ENCODE measurements at regions not wholly inside any gene's neighbourhood (a gene's known extent, or its start where the extent isn't known, plus 50 kb on each side); places are given as distances from the start of the nearest gene placed in this dataset.

DNA sequence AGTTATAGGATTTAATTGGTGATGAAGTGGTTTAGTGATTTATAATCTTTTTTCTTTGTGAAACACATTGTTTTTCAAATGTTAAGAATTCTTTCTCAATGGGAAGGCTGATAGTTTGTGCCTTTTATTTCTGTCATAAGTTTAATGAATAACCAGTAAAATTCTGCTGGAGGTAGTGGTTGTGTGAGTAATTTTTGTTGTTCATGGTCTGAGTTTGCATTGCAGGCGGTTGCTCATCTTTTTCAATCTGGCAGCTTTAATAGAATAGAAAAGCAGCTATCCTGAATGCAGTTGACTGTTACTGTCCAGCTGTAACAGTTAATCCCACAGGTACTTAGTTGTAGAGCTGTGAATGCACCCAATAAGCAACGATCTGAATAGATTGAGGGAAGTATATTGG, 215.6 kb upstream of the AFF2 start:
- no peak overlapping the region for H3K4me2 ChIP-seq (ENCODE audit: insufficient read depth, low read length)
- dilution Hi-C loops (cut with MboI; ENCODE audit: extremely low pct_ligation_motif_present, low sequenced_read_pairs): no loop called here
- no peak overlapping the region for H2AFZ ChIP-seq (ENCODE audit: low read depth, low read length)
- no peaks in the 10 kb centered on the region for H3K9me3 ChIP-seq (replicated peaks; ENCODE audit: control insufficient read depth, insufficient read depth, low read length)
- no peak overlapping the region for H3K4me3 ChIP-seq (replicated peaks in 1 of 3; ENCODE audit: insufficient read depth in 1 of 3, low read depth in 1 of 3, low read length in 3 of 3)
- no peaks in the 10 kb centered on the region for H3K9me1 ChIP-seq (replicated peaks; ENCODE audit: control insufficient read depth, extremely low read depth, insufficient read depth, low read length)
- no peak overlapping the region for H3K9ac ChIP-seq (replicated peaks; ENCODE audit: extremely low read depth, insufficient read depth, low read length)
- FAIRE-seq: no peak
- no peaks in the 10 kb centered on the region for H3K79me2 ChIP-seq (ENCODE audit: control insufficient read depth, insufficient read depth, low read length)
- no peaks in the 10 kb centered on the region for H3K27me3 ChIP-seq (ENCODE audit: control insufficient read depth in 2 of 2, insufficient read depth in 2 of 2, low read length in 2 of 2)
- CTCF ChIA-PET: no interaction called here
- no peaks in the 10 kb centered on the region for H3K36me3 ChIP-seq (ENCODE audit: control insufficient read depth in 2 of 2, extremely low read depth in 1 of 2, insufficient read depth in 2 of 2, low read length in 2 of 2)
- no peaks in the 10 kb centered on the region for H4K20me1 ChIP-seq (replicated peaks; ENCODE audit: control insufficient read depth, extremely low read depth, insufficient read depth, low read length)
- intact Hi-C loops (cut with micrococcal nuclease): no loop called here
- no peaks in the 10 kb centered on the region for H3K4me1 ChIP-seq (ENCODE audit: control insufficient read depth, extremely low read depth, insufficient read depth, low read length)
- POLR2A ChIA-PET: no interaction called here
- no peak for DNase-seq (ENCODE audit: low read depth, low spot score)
- BruUV-seq (replicated peaks): no TSS peak
- no peak for TF ChIP-seq EZH2 (IDR thresholded peaks at IDR 0.05; ENCODE audit: borderline replicate concordance, low read depth, low read length, severe bottlenecking)
- TF ChIP-seq MYC (IDR thresholded peaks at IDR 0.05; ENCODE audit: low read depth, low read length): no peak
- TF ChIP-seq JUN (IDR thresholded peaks at IDR 0.05; ENCODE audit: borderline replicate concordance, insufficient read depth, insufficient read length, low read depth): no peak
- TF ChIP-seq POLR2A (IDR thresholded peaks at IDR 0.05; ENCODE audit: low read depth, low read length): no peak
- no peak for TF ChIP-seq POLR2AphosphoS5 (IDR thresholded peaks at IDR 0.05; ENCODE audit: insufficient read depth, low read depth, low read length)
- TF ChIP-seq, protein P1, sequence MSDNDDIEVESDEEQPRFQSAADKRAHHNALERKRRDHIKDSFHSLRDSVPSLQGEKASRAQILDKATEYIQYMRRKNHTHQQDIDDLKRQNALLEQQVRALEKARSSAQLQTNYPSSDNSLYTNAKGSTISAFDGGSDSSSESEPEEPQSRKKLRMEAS (IDR thresholded peaks at IDR 0.05; ENCODE audit: insufficient read depth, insufficient read length): no peak
- TF ChIP-seq GATA2 (IDR thresholded peaks at IDR 0.05; ENCODE audit: insufficient read depth, insufficient read length, low read depth, low read length): no peak
- TF ChIP-seq, protein P2, sequence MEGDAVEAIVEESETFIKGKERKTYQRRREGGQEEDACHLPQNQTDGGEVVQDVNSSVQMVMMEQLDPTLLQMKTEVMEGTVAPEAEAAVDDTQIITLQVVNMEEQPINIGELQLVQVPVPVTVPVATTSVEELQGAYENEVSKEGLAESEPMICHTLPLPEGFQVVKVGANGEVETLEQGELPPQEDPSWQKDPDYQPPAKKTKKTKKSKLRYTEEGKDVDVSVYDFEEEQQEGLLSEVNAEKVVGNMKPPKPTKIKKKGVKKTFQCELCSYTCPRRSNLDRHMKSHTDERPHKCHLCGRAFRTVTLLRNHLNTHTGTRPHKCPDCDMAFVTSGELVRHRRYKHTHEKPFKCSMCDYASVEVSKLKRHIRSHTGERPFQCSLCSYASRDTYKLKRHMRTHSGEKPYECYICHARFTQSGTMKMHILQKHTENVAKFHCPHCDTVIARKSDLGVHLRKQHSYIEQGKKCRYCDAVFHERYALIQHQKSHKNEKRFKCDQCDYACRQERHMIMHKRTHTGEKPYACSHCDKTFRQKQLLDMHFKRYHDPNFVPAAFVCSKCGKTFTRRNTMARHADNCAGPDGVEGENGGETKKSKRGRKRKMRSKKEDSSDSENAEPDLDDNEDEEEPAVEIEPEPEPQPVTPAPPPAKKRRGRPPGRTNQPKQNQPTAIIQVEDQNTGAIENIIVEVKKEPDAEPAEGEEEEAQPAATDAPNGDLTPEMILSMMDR (IDR thresholded peaks at IDR 0.05; ENCODE audit: extremely low read depth in 1 of 2, insufficient read depth in 1 of 2, low read depth in 1 of 2, low read length in 2 of 2): no peak
- TF ChIP-seq FOS (IDR thresholded peaks at IDR 0.05; ENCODE audit: borderline replicate concordance, insufficient read depth, low read length): no peak
- H3K27ac ChIP-seq (ENCODE audit: insufficient read depth, low read depth, low read length): no peak overlapping the region

Measured in endothelial cell of umbilical vein (primary cell).